ENCODE measurements at regions not wholly inside any gene's neighbourhood (a gene's known extent, or its start where the extent isn't known, plus 50 kb on each side); places are given as distances from the start of the nearest gene placed in this dataset.

DNA sequence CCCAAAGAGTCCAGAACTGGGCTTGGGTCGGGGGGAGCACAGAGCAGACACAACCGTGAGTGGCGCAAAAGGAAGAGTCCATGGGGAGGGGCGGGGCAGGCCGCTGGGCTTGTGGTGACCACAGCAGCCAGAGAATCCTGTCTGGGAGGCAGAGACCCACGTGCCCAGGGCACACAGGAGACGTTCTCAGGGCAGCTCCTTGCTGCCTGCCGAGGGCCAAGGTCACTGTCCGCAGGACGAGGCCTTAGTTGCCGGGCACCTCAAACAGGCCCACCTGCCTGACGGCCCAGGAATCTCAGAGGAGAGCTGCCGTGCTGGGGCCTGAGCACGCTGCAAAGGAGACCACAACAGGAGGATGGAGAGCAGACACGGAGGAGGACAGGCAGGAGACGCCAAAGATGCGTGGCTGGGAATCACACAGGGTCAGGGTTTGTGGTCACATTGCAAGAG, 87.8 kb downstream of the MYEOV start:
- Mint-ChIP-seq H3K9me3 (no peaks in the 10 kb centered on the region), H3K27me3 (no peaks in the 10 kb centered on the region), H3K4me3 (no peak overlapping the region), H3K36me3 (no peaks in the 10 kb centered on the region), H3K4me1 (no peaks in the 10 kb centered on the region), H3K27ac (no peak overlapping the region)
- DNase-seq: no peak

DNA sequence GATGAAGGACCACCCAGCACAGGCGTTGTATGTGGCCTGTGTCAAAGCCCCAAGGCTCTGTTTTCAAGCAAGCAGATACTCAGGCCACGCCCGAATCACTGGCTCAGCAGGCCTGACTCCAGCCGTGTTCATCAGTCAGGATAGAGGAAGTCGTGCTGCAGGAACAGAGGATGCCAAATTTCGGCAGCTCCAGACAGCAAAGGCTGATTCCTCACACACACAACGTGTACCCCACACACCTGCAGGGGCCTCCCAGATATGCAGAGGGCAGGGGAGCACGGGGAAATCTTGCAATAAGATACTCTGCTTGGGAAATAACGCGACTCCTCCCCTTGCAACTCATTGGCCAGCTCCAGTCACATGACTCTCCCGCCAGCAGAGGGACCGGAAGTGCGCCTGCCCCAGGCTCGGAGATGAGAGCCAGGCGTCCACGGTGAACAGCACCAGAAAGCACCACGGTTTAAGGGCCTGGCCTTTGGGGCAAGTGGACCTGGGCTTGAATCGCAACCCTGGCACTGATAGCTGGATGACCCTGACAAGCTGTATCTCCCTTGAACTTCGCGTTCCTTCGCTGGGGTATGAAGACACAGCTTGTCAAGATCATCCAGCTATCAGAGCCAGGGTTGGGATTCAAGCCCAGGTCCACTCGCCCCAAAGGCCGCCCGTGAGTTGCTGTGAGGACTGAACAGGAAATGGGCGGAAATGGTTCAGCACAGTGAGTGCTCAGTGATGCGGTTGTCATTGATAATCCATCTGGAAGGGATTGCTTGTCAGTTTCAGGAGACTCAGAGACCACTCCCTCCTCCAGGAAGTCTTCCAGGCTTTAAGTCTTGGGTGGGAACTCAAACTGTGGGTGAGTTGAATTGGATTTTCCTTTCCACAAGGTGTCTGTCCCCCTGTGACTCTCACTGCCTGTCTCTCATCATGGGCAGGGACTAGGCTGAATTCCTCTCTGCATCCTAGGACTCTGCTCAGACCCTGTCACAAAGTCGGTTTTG, 88.5 kb downstream of the MYEOV start:
- Mint-ChIP-seq H3K27me3 (no peaks in the 10 kb centered on the region), H3K9me3 (peaks cover under 1% of the 10 kb centered on the region), H3K27ac (no peak overlapping the region), H3K4me1 (no peaks in the 10 kb centered on the region), H3K36me3 (no peaks in the 10 kb centered on the region), H3K4me3 (no peak overlapping the region)
- no peak for DNase-seq

DNA sequence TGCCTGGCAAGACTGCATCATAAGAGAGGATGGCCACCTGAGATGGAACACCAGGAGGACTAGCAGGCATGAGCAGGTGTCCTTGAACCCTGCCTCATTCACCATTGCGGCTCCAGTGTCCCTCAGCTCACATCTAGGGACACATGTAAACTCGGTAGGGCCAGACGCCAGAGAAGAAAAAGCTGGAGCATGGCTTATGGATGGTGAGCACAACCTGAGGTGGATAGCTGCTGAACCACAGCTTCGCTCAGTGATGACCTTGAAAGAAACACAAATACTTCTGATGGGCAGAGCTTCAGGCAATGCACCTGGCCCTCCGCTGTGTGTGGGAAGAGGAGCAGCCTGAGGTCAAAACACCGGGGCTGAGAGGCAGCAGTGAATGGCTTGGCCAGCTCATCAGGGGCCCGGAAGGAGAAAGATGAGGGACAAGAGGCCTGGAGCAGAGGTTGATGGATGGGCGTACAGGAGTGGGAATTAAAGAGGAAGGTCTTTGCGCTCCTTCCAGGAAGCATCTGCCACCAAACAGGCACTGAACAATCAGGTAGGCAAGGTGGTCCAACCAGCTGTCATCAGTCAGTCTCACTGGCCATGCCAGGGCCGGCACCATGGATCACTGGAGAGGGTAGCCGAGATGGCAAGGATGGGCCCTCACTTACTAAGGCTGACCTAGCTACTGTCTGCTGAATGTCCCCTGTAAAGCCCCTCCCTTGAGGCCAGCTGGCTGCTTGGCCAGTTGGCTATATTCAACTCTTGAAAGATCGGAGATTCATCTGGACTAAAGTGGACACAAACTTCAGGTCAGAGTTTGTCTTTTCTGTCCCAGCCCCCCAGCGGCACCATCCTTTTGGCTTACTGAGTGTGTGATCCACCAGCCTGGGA, 89.7 kb downstream of the MYEOV start:
- H3K4me3 Mint-ChIP-seq: no peak overlapping the region
- H3K27me3 Mint-ChIP-seq: no peaks in the 10 kb centered on the region
- no peak overlapping the region for H3K27ac Mint-ChIP-seq
- DNase-seq: no peak
- H3K4me1 Mint-ChIP-seq: no peaks in the 10 kb centered on the region
- peaks cover 4% of the 10 kb centered on the region for H3K36me3 Mint-ChIP-seq
- H3K9me3 Mint-ChIP-seq: peaks cover 12% of the 10 kb centered on the region

DNA sequence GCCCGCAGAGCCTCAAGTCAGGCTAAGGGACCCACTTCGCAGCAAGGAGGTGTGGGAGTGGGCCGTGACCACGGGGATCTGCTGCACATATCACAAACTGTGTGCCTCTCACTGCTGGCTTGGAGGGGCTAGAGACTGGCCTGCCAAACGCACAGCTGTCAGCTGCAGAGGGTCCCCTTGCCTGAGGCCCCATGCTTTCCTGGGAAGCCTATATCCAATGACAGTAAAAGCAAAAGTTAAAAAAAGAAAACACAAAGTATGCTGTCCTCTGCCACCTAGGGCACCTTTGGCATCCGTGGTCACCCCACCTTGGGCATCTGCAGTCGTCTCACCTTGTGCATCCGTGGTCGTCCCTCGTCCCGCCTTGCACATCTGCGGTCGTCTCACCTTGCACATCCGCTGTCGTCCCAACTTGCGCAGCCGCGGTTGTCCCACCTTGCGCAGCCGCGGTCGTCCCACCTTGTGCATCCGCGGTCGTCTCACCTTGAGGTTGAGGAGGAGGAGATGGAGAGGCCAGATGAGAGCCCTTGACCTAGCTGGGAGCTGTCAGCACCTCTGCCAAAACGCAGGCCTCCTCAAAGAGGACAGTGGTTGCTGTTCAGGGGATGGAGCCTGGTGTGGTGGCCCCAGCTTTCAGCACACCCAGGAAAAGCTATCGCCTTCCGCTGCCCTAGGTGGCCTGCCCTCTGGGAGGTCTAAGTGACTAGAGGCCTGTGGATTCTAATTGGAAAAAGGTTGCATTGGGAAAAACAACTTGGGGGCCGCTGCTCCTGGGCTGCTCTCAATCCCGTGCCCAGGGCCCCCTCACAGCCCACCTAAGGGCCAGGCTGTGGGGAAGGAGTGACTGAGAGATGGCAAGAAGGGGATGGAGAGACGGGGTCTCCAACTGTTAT, 90.5 kb downstream of the MYEOV start:
- Mint-ChIP-seq H3K36me3 (peaks cover 4% of the 10 kb centered on the region), H3K4me1 (no peaks in the 10 kb centered on the region), H3K4me3 (no peak overlapping the region)

DNA sequence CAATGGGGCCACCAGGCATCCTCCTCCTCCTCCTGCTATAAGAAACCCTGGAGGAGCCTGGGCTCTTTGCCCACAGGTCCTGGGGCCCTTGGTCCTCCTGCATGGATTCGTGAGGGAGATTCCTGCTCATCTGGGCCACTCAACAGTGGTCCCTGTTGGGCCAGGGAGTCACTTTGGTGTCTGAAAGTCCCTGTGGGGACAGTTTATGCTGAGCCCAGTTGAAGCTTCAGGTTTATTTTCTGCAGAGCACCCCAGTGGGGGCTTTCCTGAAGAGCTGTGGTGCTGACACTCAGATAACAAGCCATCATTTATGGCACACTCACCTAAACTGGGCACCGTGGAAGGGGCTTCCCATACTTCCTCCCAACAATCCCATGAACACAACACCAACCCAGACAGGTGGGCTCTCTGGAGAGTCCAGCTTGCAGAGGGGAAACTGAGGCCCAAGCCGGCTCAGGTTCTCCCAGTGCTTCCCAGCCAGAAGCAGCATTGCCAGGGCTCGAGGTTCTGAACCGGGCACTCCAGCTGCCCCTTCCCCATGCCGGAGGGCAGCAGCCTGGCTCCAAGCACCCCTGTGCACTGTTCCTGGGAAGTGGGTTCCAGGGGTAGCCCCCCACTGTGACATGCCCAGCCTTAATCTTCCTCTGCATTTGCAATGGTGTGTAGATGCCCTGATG, 91.3 kb downstream of the MYEOV start:
- peaks cover 20% of the 10 kb centered on the region for H3K9me3 Mint-ChIP-seq
- no peak for DNase-seq
- H3K4me1 Mint-ChIP-seq: no peaks in the 10 kb centered on the region
- no peak overlapping the region for H3K4me3 Mint-ChIP-seq
- H3K27ac Mint-ChIP-seq: no peak overlapping the region
- H3K36me3 Mint-ChIP-seq: peaks cover 4% of the 10 kb centered on the region
- no peaks in the 10 kb centered on the region for H3K27me3 Mint-ChIP-seq

More for the DNA sequence above, 90.5 kb downstream of the MYEOV start:
- DNase-seq: no peak
- Mint-ChIP-seq H3K27ac (no peak overlapping the region), H3K27me3 (no peaks in the 10 kb centered on the region), H3K9me3 (peaks cover 15% of the 10 kb centered on the region)

DNA sequence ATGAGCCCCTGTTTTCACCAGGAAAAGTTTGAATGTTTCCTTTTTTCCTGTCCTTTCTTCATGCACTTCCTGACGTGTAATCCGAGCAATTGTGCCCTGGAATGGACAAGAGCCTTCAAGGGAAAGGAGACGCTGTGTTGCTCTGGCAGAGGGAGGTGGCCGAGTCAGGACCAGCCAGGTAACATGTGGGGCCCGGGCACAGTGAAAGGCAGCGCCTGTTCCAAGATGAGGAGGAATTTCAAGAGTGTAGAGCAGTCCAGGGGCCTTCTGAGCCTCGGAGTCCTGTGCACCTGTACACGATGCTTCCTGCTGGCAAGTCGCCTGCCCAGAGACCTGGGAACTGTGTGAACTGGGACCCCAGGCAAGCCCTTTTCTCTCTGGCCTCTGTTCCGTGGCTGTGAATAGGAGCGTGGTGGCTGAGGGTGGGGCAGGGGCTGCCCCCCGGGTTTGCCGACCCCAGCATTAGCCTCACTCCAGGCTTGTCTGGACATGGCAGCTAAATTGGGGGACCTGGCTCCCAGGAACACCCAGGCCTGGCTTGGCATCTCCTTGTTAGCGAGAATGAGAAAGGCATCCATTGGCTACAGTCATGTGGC, 92.0 kb downstream of the MYEOV start:
- Mint-ChIP-seq H3K36me3 (peaks cover 4% of the 10 kb centered on the region), H3K27me3 (no peaks in the 10 kb centered on the region), H3K9me3 (peaks cover 20% of the 10 kb centered on the region), H3K4me1 (no peaks in the 10 kb centered on the region), H3K27ac (no peak overlapping the region), H3K4me3 (no peak overlapping the region)
- no peak for DNase-seq

DNA sequence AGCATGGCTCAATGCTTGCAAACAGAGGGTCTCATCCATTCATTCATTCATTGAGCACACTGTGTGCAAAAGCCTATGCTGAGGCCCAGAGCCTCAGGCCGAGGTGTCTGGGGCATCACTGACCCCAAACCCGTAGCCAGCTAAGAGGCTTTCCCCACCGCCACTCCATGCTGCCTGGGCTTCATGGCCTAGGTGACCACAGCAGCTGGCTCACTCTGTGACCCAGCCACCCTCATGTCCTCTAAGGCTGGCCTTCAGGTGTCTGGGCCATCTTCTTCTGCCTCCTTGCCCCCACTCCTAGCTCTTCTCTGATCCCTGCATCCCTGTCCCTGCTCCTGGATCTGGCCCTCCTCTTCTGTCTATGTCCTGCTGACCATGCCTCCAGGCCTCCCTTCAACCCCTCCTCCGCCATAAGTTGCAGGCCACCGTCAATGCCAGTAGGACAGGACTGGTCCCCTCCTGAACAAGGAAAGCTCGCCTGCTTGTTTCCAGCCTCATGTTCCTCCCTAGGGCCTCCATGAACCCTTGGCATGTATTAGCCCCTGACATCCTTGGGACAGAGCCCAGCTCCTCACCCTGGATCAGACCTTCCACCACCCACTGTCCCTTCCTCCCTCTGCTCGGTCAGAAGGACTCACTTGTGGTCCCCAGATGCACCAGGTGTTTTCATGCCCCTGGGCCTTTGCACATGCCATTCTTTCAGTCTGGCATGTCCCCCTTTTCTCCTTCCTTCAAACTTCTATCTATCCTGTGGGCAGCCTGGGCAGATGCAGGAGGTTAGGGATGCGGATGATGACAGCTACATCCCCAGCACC, 92.8 kb downstream of the MYEOV start:
- H3K4me3 Mint-ChIP-seq: no peak overlapping the region
- no peak for DNase-seq
- H3K9me3 Mint-ChIP-seq: peaks cover 20% of the 10 kb centered on the region
- H3K4me1 Mint-ChIP-seq: no peaks in the 10 kb centered on the region
- peaks cover 4% of the 10 kb centered on the region for H3K36me3 Mint-ChIP-seq
- no peaks in the 10 kb centered on the region for H3K27me3 Mint-ChIP-seq
- no peak overlapping the region for H3K27ac Mint-ChIP-seq

DNA sequence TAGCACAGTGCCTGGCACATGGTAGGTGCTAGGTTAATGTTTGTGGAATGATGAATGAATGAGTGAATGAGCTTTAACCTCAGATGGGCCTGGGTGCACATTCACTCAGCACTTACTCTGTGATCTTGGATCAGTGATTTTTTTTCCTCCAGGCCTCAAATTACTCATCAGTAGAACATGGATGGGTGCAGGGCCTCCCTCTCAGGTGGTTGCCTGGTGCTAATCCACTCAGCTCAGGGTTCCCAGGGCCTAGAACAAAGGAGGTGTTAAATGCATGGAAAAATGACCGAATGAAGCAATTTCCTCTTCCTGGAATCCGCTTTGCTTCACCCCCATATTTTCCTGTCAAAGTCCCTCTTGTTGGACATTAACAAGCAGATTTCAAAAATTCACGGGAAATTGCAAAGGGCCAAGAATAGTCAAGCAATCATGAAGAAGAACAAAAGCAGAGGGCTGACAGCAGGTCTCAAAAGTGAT, 93.5 kb downstream of the MYEOV start:
- H3K27ac Mint-ChIP-seq: no peak overlapping the region
- H3K4me3 Mint-ChIP-seq: no peak overlapping the region
- no peaks in the 10 kb centered on the region for H3K4me1 Mint-ChIP-seq
- no peak for DNase-seq
- H3K36me3 Mint-ChIP-seq: peaks cover 4% of the 10 kb centered on the region
- peaks cover 20% of the 10 kb centered on the region for H3K9me3 Mint-ChIP-seq
- no peaks in the 10 kb centered on the region for H3K27me3 Mint-ChIP-seq

DNA sequence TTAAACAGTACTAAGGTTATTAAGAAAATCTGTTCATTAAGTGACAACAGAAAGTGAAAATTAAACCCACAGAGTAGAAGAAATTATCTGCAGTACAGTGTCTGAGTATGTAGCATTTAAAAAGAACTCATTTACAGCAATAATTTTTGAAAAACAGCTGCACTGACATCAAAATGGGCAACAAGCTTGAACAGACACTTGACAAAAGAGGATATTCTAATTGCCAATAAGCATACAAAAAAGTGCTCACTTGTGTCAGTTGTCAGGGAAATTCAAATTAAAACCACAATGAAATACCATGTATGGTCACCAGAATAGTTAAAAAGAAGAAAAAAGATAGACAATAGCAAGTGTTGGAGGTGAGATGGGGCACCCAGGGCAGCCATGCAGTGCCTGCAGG, 93.3 kb upstream of the LINC01488 start:
- no peak overlapping the region for H3K27ac Mint-ChIP-seq

DNA sequence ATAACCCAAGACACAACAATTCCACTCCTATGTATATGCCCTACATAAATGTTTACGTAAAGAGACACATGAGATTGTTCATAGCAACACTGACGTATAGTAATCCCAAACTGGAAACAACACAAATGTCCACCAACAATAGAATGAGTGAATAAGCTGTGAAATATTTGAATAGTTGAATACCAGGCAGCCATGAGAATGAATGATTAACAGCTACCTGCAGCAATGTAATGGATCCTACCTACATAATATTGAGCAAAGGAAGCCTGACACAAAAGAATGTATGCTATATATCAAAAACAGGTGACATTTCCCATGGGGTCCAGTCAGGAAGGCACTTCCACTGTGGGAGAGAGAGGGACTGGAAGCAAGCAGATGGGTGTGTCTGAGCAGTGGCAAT, 92.8 kb upstream of the LINC01488 start:
- no peak overlapping the region for H3K4me3 Mint-ChIP-seq
- H3K9me3 Mint-ChIP-seq: peaks cover 20% of the 10 kb centered on the region
- DNase-seq: no peak
- peaks cover 4% of the 10 kb centered on the region for H3K36me3 Mint-ChIP-seq
- no peaks in the 10 kb centered on the region for H3K4me1 Mint-ChIP-seq
- no peaks in the 10 kb centered on the region for H3K27me3 Mint-ChIP-seq
- H3K27ac Mint-ChIP-seq: no peak overlapping the region

More for the DNA sequence above, 93.3 kb upstream of the LINC01488 start:
- no peaks in the 10 kb centered on the region for H3K4me1 Mint-ChIP-seq
- no peak for DNase-seq
- peaks cover 4% of the 10 kb centered on the region for H3K36me3 Mint-ChIP-seq
- peaks cover 20% of the 10 kb centered on the region for H3K9me3 Mint-ChIP-seq
- no peak overlapping the region for H3K4me3 Mint-ChIP-seq
- no peaks in the 10 kb centered on the region for H3K27me3 Mint-ChIP-seq

DNA sequence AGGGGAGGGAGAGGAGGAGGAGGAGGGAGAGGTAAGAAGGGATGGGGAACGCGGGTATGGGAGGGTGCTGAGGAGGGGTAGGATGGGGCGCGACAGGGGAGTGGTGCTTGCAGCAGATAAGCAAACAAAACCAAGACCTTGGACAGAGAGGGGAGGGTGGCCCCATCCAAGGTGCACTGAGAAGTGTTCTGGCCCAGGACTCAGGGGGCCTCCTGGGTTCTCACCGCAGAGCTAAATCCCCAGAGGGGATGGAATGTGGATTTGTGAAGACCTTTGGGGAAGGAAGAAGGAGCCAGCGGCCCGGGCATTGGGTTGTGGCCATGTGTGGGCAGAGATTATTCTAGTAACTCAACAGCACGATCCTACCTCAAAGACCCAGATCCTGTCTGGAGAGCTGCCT, 90.9 kb upstream of the LINC01488 start:
- no peak overlapping the region for H3K27ac Mint-ChIP-seq
- no peak overlapping the region for H3K4me3 Mint-ChIP-seq
- peaks cover 4% of the 10 kb centered on the region for H3K36me3 Mint-ChIP-seq
- no peaks in the 10 kb centered on the region for H3K27me3 Mint-ChIP-seq
- no peaks in the 10 kb centered on the region for H3K4me1 Mint-ChIP-seq
- DNase-seq: no peak
- H3K9me3 Mint-ChIP-seq: peaks cover 20% of the 10 kb centered on the region

DNA sequence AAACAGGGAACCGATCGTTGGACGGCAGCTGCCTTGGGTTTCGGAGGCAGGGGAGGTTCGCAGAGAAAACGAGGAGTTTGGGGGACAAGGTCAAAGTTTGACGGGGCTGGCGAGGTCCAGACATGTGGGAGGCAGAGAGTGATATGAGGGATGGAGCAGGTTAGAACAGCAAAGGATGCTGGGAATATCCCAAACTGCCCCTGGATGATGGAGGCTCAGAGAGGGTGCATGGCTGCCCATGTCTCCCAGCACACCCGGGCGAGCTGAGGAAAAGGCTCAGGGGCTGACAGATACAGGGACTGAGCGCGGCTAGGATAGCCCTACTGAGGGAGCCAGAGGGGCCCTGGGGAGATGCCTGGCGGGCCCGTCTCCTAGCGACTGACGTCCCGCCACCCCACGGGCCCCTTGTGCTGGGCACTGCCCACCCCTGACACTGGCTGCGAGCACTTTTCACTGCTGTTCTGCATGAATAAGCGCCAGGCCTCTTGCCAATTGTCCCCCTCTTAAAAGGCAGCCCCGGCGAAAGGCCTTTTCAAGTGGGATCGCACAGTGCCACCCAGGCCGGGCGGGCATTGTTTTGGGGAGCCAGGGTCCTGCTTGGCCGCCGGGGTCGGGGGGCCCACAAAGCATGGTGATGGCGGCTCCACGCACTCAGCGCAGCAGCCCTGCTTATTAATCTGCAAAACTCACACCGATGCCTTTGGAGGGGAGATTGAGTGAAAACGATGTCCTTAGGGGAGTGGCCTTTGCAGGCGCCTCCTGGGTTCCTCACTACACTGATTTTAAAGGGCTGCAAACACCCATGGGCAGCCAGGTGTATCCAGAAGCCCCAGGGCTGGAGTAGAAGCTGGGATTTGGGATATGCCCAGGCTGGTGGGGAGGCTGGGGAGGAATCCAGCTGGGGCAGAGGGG, 90.0 kb upstream of the LINC01488 start:
- no peak overlapping the region for H3K4me3 Mint-ChIP-seq
- no peaks in the 10 kb centered on the region for H3K4me1 Mint-ChIP-seq
- DNase-seq: no peak
- peaks cover 4% of the 10 kb centered on the region for H3K36me3 Mint-ChIP-seq
- peaks cover 20% of the 10 kb centered on the region for H3K9me3 Mint-ChIP-seq
- H3K27ac Mint-ChIP-seq: no peak overlapping the region
- no peaks in the 10 kb centered on the region for H3K27me3 Mint-ChIP-seq

All from activated naive CD8-positive, alpha-beta T cell treated with anti-CD3 and anti-CD28 coated beads for 36 hours (primary cell).